ENCODE measurements at regions not wholly inside any gene's neighbourhood (a gene's known extent, or its start where the extent isn't known, plus 50 kb on each side); places are given as distances from the start of the nearest gene placed in this dataset.

GRCh38 chr4:96241819-96242218 lies 401.9 kb downstream of the PDHA2 start:
- no peaks in the 10 kb centered on the region for H3K4me1 ChIP-seq (ENCODE audit: control insufficient read depth, insufficient read depth, low read length)
- no peak overlapping the region for H3K9ac ChIP-seq (ENCODE audit: low read depth, low read length)
- no peaks in the 10 kb centered on the region for H3K36me3 ChIP-seq (ENCODE audit: control insufficient read depth, insufficient read depth, low read length)
- H3K9me3 ChIP-seq (ENCODE audit: control insufficient read depth, insufficient read depth, low read length): peaks cover 16% of the 10 kb centered on the region
- no peak overlapping the region for H3K27ac ChIP-seq (ENCODE audit: low read depth, low read length)
- H3K27me3 ChIP-seq (ENCODE audit: control insufficient read depth, insufficient read depth, low read length): no peaks in the 10 kb centered on the region
- no peak overlapping the region for H3K4me3 ChIP-seq (ENCODE audit: low read depth, low read length)

- Histone ChIP-seq H3K27me3 (ENCODE audit: control insufficient read depth, insufficient read depth, low read length) (no peaks in the 10 kb centered on the region), H3K9ac (ENCODE audit: low read depth, low read length) (no peak overlapping the region), H3K27ac (ENCODE audit: low read depth, low read length) (no peak overlapping the region), H3K4me1 (ENCODE audit: control insufficient read depth, insufficient read depth, low read length) (no peaks in the 10 kb centered on the region), H3K9me3 (ENCODE audit: control insufficient read depth, insufficient read depth, low read length) (no peaks in the 10 kb centered on the region), H3K4me3 (ENCODE audit: low read depth, low read length) (no peak overlapping the region), H3K36me3 (ENCODE audit: control insufficient read depth, insufficient read depth, low read length) (no peaks in the 10 kb centered on the region)
Measured at GRCh38 chr4:96247096-96247495, 407.2 kb downstream of the PDHA2 start.

GRCh38 chr4:96248225-96248624 lies 408.3 kb downstream of the PDHA2 start:
- Histone ChIP-seq H3K4me1 (ENCODE audit: control insufficient read depth, insufficient read depth, low read length) (no peaks in the 10 kb centered on the region), H3K4me3 (ENCODE audit: low read depth, low read length) (no peak overlapping the region), H3K27me3 (ENCODE audit: control insufficient read depth, insufficient read depth, low read length) (no peaks in the 10 kb centered on the region), H3K9ac (ENCODE audit: low read depth, low read length) (no peak overlapping the region), H3K27ac (ENCODE audit: low read depth, low read length) (no peak overlapping the region), H3K36me3 (ENCODE audit: control insufficient read depth, insufficient read depth, low read length) (no peaks in the 10 kb centered on the region), H3K9me3 (ENCODE audit: control insufficient read depth, insufficient read depth, low read length) (0 out of 2 replicates have a peak, but pooled peaks cover 4% of the 10 kb centered on the region)

GRCh38 chr4:96260064-96260682 lies 420.3 kb downstream of the PDHA2 start:
- H3K36me3 ChIP-seq (ENCODE audit: control insufficient read depth, insufficient read depth, low read length): no peaks in the 10 kb centered on the region
- H3K9ac ChIP-seq (ENCODE audit: low read depth, low read length): no peak overlapping the region
- H3K27me3 ChIP-seq (ENCODE audit: control insufficient read depth, insufficient read depth, low read length): no peaks in the 10 kb centered on the region
- H3K4me3 ChIP-seq (ENCODE audit: low read depth, low read length): no peak overlapping the region
- no peaks in the 10 kb centered on the region for H3K9me3 ChIP-seq (ENCODE audit: control insufficient read depth, insufficient read depth, low read length)
- H3K27ac ChIP-seq (ENCODE audit: low read depth, low read length): peak overlapping the region; percentile 51
- peaks cover 28% of the 10 kb centered on the region for H3K4me1 ChIP-seq (ENCODE audit: control insufficient read depth, insufficient read depth, low read length)

- Histone ChIP-seq H3K9me3 (ENCODE audit: control insufficient read depth, insufficient read depth, low read length) (peaks cover 8% of the 10 kb centered on the region; the same call in 1 of the 2 replicates), H3K27ac (ENCODE audit: low read depth, low read length) (no peak overlapping the region), H3K4me1 (ENCODE audit: control insufficient read depth, insufficient read depth, low read length) (peaks cover 28% of the 10 kb centered on the region), H3K4me3 (ENCODE audit: low read depth, low read length) (no peak overlapping the region), H3K27me3 (ENCODE audit: control insufficient read depth, insufficient read depth, low read length) (no peaks in the 10 kb centered on the region), H3K36me3 (ENCODE audit: control insufficient read depth, insufficient read depth, low read length) (no peaks in the 10 kb centered on the region), H3K9ac (ENCODE audit: low read depth, low read length) (no peak overlapping the region)
Measured at GRCh38 chr4:96262057-96262456, 422.2 kb downstream of the PDHA2 start.

- Histone ChIP-seq H3K4me3 (ENCODE audit: low read depth, low read length) (no peak overlapping the region), H3K4me1 (ENCODE audit: control insufficient read depth, insufficient read depth, low read length) (peaks cover 28% of the 10 kb centered on the region), H3K9me3 (ENCODE audit: control insufficient read depth, insufficient read depth, low read length) (peaks cover 10% of the 10 kb centered on the region; the same call in 1 of the 2 replicates), H3K9ac (ENCODE audit: low read depth, low read length) (no peak overlapping the region), H3K36me3 (ENCODE audit: control insufficient read depth, insufficient read depth, low read length) (no peaks in the 10 kb centered on the region), H3K27ac (ENCODE audit: low read depth, low read length) (no peak overlapping the region), H3K27me3 (ENCODE audit: control insufficient read depth, insufficient read depth, low read length) (no peaks in the 10 kb centered on the region)
Measured at GRCh38 chr4:96263291-96263690, 423.4 kb downstream of the PDHA2 start.

- H3K27ac ChIP-seq (ENCODE audit: low read depth, low read length): no peak overlapping the region
- H3K4me3 ChIP-seq (ENCODE audit: low read depth, low read length): no peak overlapping the region
- H3K4me1 ChIP-seq (ENCODE audit: control insufficient read depth, insufficient read depth, low read length): peaks cover 25% of the 10 kb centered on the region
- H3K9ac ChIP-seq (ENCODE audit: low read depth, low read length): no peak overlapping the region
- no peaks in the 10 kb centered on the region for H3K36me3 ChIP-seq (ENCODE audit: control insufficient read depth, insufficient read depth, low read length)
- no peaks in the 10 kb centered on the region for H3K27me3 ChIP-seq (ENCODE audit: control insufficient read depth, insufficient read depth, low read length)
- peaks cover 10% of the 10 kb centered on the region; the same call in 1 of the 2 replicates for H3K9me3 ChIP-seq (ENCODE audit: control insufficient read depth, insufficient read depth, low read length)
Measured at GRCh38 chr4:96264941-96265463, 425.1 kb downstream of the PDHA2 start.

- no peaks in the 10 kb centered on the region for H3K36me3 ChIP-seq (ENCODE audit: control insufficient read depth, insufficient read depth, low read length)
- no peaks in the 10 kb centered on the region for H3K27me3 ChIP-seq (ENCODE audit: control insufficient read depth, insufficient read depth, low read length)
- H3K4me3 ChIP-seq (ENCODE audit: low read depth, low read length): no peak overlapping the region
- H3K4me1 ChIP-seq (ENCODE audit: control insufficient read depth, insufficient read depth, low read length): 0 out of 2 replicates have a peak, but pooled peaks cover 3% of the 10 kb centered on the region
- no peaks in the 10 kb centered on the region for H3K9me3 ChIP-seq (ENCODE audit: control insufficient read depth, insufficient read depth, low read length)
- H3K27ac ChIP-seq (ENCODE audit: low read depth, low read length): no peak overlapping the region
- H3K9ac ChIP-seq (ENCODE audit: low read depth, low read length): no peak overlapping the region
Measured at GRCh38 chr4:96293806-96294205, 453.9 kb downstream of the PDHA2 start.

GRCh38 chr4:96295143-96295741 lies 455.3 kb downstream of the PDHA2 start:
- H3K9ac ChIP-seq (ENCODE audit: low read depth, low read length): no peak overlapping the region
- H3K4me1 ChIP-seq (ENCODE audit: control insufficient read depth, insufficient read depth, low read length): 0 out of 2 replicates have a peak, but pooled peaks cover 3% of the 10 kb centered on the region
- no peaks in the 10 kb centered on the region for H3K36me3 ChIP-seq (ENCODE audit: control insufficient read depth, insufficient read depth, low read length)
- no peak overlapping the region for H3K27ac ChIP-seq (ENCODE audit: low read depth, low read length)
- H3K27me3 ChIP-seq (ENCODE audit: control insufficient read depth, insufficient read depth, low read length): no peaks in the 10 kb centered on the region
- no peak overlapping the region for H3K4me3 ChIP-seq (ENCODE audit: low read depth, low read length)
- no peaks in the 10 kb centered on the region for H3K9me3 ChIP-seq (ENCODE audit: control insufficient read depth, insufficient read depth, low read length)

GRCh38 chr4:96301715-96302114 lies 461.8 kb downstream of the PDHA2 start:
- H3K27ac ChIP-seq (ENCODE audit: low read depth, low read length): no peak overlapping the region
- no peaks in the 10 kb centered on the region for H3K36me3 ChIP-seq (ENCODE audit: control insufficient read depth, insufficient read depth, low read length)
- no peaks in the 10 kb centered on the region for H3K27me3 ChIP-seq (ENCODE audit: control insufficient read depth, insufficient read depth, low read length)
- H3K4me1 ChIP-seq (ENCODE audit: control insufficient read depth, insufficient read depth, low read length): peaks cover 3% of the 10 kb centered on the region; the same call in 1 of the 2 replicates
- no peaks in the 10 kb centered on the region for H3K9me3 ChIP-seq (ENCODE audit: control insufficient read depth, insufficient read depth, low read length)
- H3K9ac ChIP-seq (ENCODE audit: low read depth, low read length): no peak overlapping the region
- no peak overlapping the region for H3K4me3 ChIP-seq (ENCODE audit: low read depth, low read length)

- no peak overlapping the region for H3K27ac ChIP-seq (ENCODE audit: low read depth, low read length)
- no peak overlapping the region for H3K4me3 ChIP-seq (ENCODE audit: low read depth, low read length)
- no peaks in the 10 kb centered on the region for H3K36me3 ChIP-seq (ENCODE audit: control insufficient read depth, insufficient read depth, low read length)
- peaks cover 12% of the 10 kb centered on the region for H3K9me3 ChIP-seq (ENCODE audit: control insufficient read depth, insufficient read depth, low read length)
- peaks cover 3% of the 10 kb centered on the region; the same call in 1 of the 2 replicates for H3K4me1 ChIP-seq (ENCODE audit: control insufficient read depth, insufficient read depth, low read length)
- no peaks in the 10 kb centered on the region for H3K27me3 ChIP-seq (ENCODE audit: control insufficient read depth, insufficient read depth, low read length)
- H3K9ac ChIP-seq (ENCODE audit: low read depth, low read length): no peak overlapping the region
Measured at GRCh38 chr4:96305030-96305429, 465.1 kb downstream of the PDHA2 start.

All from HUES48 (cell line).